Activated gamma-delta T cell treated with Interleukin-2 at 50 U/mL for 16 hours (primary cell): ENCODE measurements at regions not wholly inside any gene's neighbourhood (a gene's known extent, or its start where the extent isn't known, plus 50 kb on each side); places are given as distances from the start of the nearest gene placed in this dataset.
"Not testable (repeated sequence)": the region's sequence is repeated elsewhere in the genome, so short reads cannot be mapped to it uniquely, and the experiment has no call there.

ENCODE experiments used
- DNase-seq: peaks from one replicate; pipeline ENCODE4 v3.0.0-alpha.2; 2020

- no peak for DNase-seq
Observed at GRCh38 chr12:46948936-46949545, 123.2 kb upstream of the SLC38A4 start.

- DNase-seq, result no peak
Observed at GRCh38 chr12:46950094-46950493, 124.3 kb upstream of the SLC38A4 start.

GRCh38 chr12:46952880-46953483 lies 126.4 kb upstream of the PCED1B start:
- DNase-seq, result no peak

GRCh38 chr12:46956451-46957035 lies 122.9 kb upstream of the PCED1B start:
- DNase-seq, result no peak

GRCh38 chr12:46958053-46958452 lies 121.4 kb upstream of the PCED1B start:
- DNase-seq, result no peak

- DNase-seq, result no peak
Observed at GRCh38 chr12:46958599-46959290, 120.7 kb upstream of the PCED1B start.

GRCh38 chr12:46959502-46959901 lies 119.9 kb upstream of the PCED1B start:
- DNase-seq, result no peak

GRCh38 chr12:46960681-46961080 lies 118.7 kb upstream of the PCED1B start:
- no peak for DNase-seq

GRCh38 chr12:46963191-46963590 lies 116.2 kb upstream of the PCED1B start:
- no peak for DNase-seq

GRCh38 chr12:46963977-46964971 lies 115.1 kb upstream of the PCED1B start:
- no peak for DNase-seq

GRCh38 chr12:46965137-46965536 lies 114.3 kb upstream of the PCED1B start:
- no peak for DNase-seq

- DNase-seq, result no peak
Observed at GRCh38 chr12:46965880-46966279, 113.5 kb upstream of the PCED1B start.

- DNase-seq, result no peak
Observed at GRCh38 chr12:46970636-46971035, 108.8 kb upstream of the PCED1B start.

- DNase-seq, result not testable (repeated sequence)
Observed at GRCh38 chr12:46973937-46974336, 105.5 kb upstream of the PCED1B start.

GRCh38 chr12:46977871-46978375 lies 101.5 kb upstream of the PCED1B start:
- no peak for DNase-seq

GRCh38 chr12:46981622-46982021 lies 97.8 kb upstream of the PCED1B start:
- DNase-seq, result no peak

- no peak for DNase-seq
Observed at GRCh38 chr12:46982629-46983392, 96.6 kb upstream of the PCED1B start.

GRCh38 chr12:46983393-46983793 lies 96.0 kb upstream of the PCED1B start:
- DNase-seq, result no peak

- DNase-seq, result peak; percentile 17
Observed at GRCh38 chr12:46983959-46984841, 95.2 kb upstream of the PCED1B start.

GRCh38 chr12:46985816-46986215 lies 93.6 kb upstream of the PCED1B start:
- DNase-seq, result no peak

- DNase-seq, result not testable (repeated sequence)
Observed at GRCh38 chr12:46988122-46988521, 91.3 kb upstream of the PCED1B start.
